H1 (cell line): ENCODE measurements at regions not wholly inside any gene's neighbourhood (a gene's known extent, or its start where the extent isn't known, plus 50 kb on each side); places are given as distances from the start of the nearest gene placed in this dataset.

Experiments
- CTCF ChIA-PET: fragments of 300-600 bp; sonication (Branson Sonifier 250); formaldehyde crosslinking; loops from one replicate; lab custom pipeline; 2021; ENCODE audit not compliant: partially characterized antibody; lab: Charles Lee
- POLR2A ChIA-PET: fragments of 300-600 bp; sonication (Branson Sonifier 250); formaldehyde crosslinking; loops from one replicate; lab custom pipeline; 2021; ENCODE audit warnings: inconsistent platforms; ENCODE audit not compliant: partially characterized antibody; lab: Charles Lee
- DNase-seq, 2 experiments: peaks; one replicate each; pipeline versions ENCODE4 v3.0.0 to v3.0.0-alpha.2; 2010 to 2022; ENCODE audit warnings: low spot score in 2 of 2, low read depth in 1 of 2, mixed read lengths in 1 of 2
- FAIRE-seq: peaks from 2 replicates; lab custom pipeline; 2011; peaks lifted over from hg19 to GRCh38; lab: Jason Lieb, UNC
- H2AFZ ChIP-seq: 2 replicates; pipeline ENCODE4 v1.8.1; 2012; ENCODE audit warnings: low read length, inconsistent platforms
- H2AK5ac ChIP-seq: 2 replicates; pipeline ENCODE4 v1.6.1; 2013; ENCODE audit warnings: low read depth, low read length
- H2BK120ac ChIP-seq: replicated peaks from 2 replicates; pipeline ENCODE3; 2013; ENCODE audit warnings: low read depth, low read length, inconsistent platforms
- H2BK12ac ChIP-seq: 2 replicates; pipeline ENCODE4 v1.6.1; 2013; ENCODE audit warnings: low read depth, low read length
- H2BK15ac ChIP-seq: 2 replicates; pipeline ENCODE4 v1.6.1; 2013; ENCODE audit warnings: low read length
- H2BK20ac ChIP-seq: 2 replicates; pipeline ENCODE4 v1.6.1; 2013; ENCODE audit warnings: low read length
- H2BK5ac ChIP-seq: 2 replicates; pipeline ENCODE4 v1.6.1; 2013; ENCODE audit warnings: low read depth, low read length
- H3K14ac ChIP-seq: 2 replicates; pipeline ENCODE4 v1.6.1; 2013; ENCODE audit warnings: inconsistent platforms; ENCODE audit not compliant: insufficient read length
- H3K18ac ChIP-seq: 2 replicates; pipeline ENCODE4 v1.6.1; 2013; ENCODE audit warnings: low read length; ENCODE audit errors: extremely low read depth
- H3K23ac ChIP-seq: 2 replicates; pipeline ENCODE4 v1.6.1; 2013; ENCODE audit warnings: inconsistent platforms; ENCODE audit not compliant: insufficient read length
- H3K23me2 ChIP-seq: 2 replicates; pipeline ENCODE4 v1.6.1; 2013; ENCODE audit warnings: low read depth, low read length
- H3K27ac ChIP-seq: 2 replicates; pipeline ENCODE4 v1.6.1; 2011; ENCODE audit warnings: low read depth, low read length, inconsistent platforms
- H3K27me3 ChIP-seq, 4 experiments: replicated peaks in 1 of 4; 1 replicate in 1 of 4; 2 replicates in 3 of 4; pipeline versions ENCODE4 v1.6.1 to v1.8.1; 2011 to 2013; ENCODE audit warnings: low read length in 3 of 4, mild to moderate bottlenecking in 3 of 4, inconsistent platforms in 2 of 4, mixed read lengths in 2 of 4, moderate library complexity in 1 of 4; ENCODE audit not compliant: control insufficient read depth in 3 of 4, insufficient read depth in 3 of 4; ENCODE audit errors: extremely low read depth in 1 of 4
- H3K36me3 ChIP-seq, 4 experiments: 2 replicates each; pipeline versions ENCODE4 v1.6.1 to v1.8.1; 2011 to 2013; ENCODE audit warnings: mild to moderate bottlenecking in 4 of 4, low read length in 3 of 4, moderate library complexity in 2 of 4, control low read depth in 1 of 4, inconsistent platforms in 1 of 4; ENCODE audit not compliant: insufficient read depth in 4 of 4, control insufficient read depth in 2 of 4
- H3K4ac ChIP-seq: replicated peaks from 2 replicates; pipeline ENCODE3; 2013; ENCODE audit warnings: low read length, low read depth, mixed read lengths, inconsistent platforms; ENCODE audit not compliant: insufficient read length
- H3K4me1 ChIP-seq, 4 experiments: replicated peaks in 1 of 4; 1 replicate in 1 of 4; 2 replicates in 3 of 4; pipeline versions ENCODE4 v1.6.1 to v1.8.1; 2011 to 2013; ENCODE audit warnings: low read length in 3 of 4, inconsistent platforms in 2 of 4, mixed read lengths in 1 of 4; ENCODE audit not compliant: insufficient read depth in 4 of 4, control insufficient read depth in 3 of 4
- H3K4me2 ChIP-seq, 2 experiments: 2 replicates each; pipeline versions ENCODE4 v1.6.1 to v1.8.1; 2011 to 2013; ENCODE audit warnings: low read depth in 2 of 2, low read length in 2 of 2, control low read depth in 1 of 2, inconsistent platforms in 1 of 2, mild to moderate bottlenecking in 1 of 2; ENCODE audit not compliant: insufficient read depth in 1 of 2
- H3K4me3 ChIP-seq, 4 experiments: fragments of 200-600, 300-600 bp in 1 of 4; sonication (generic), shearing (Covaris generic), sonication (Bioruptor Twin) in 1 of 4; 2 replicates each; pipeline versions ENCODE4 v1.5.1 to v1.8.1; 2011 to 2016; ENCODE audit warnings: low read length in 4 of 4, low read depth in 3 of 4, control low read depth in 2 of 4, inconsistent platforms in 2 of 4, mild to moderate bottlenecking in 2 of 4, mixed read lengths in 1 of 4, moderate library complexity in 1 of 4; ENCODE audit not compliant: insufficient read depth in 2 of 4; ENCODE audit errors: extremely low read depth in 1 of 4
- H3K56ac ChIP-seq: replicated peaks from 2 replicates; pipeline ENCODE3; 2013; ENCODE audit warnings: low read depth, mild to moderate bottlenecking, mixed read lengths, low read length, inconsistent platforms; ENCODE audit not compliant: insufficient read length
- H3K79me1 ChIP-seq: 2 replicates; pipeline ENCODE4 v1.6.1; 2013; ENCODE audit warnings: low read depth, low read length, control low read depth
- H3K79me2 ChIP-seq, 2 experiments: 2 replicates each; pipeline versions ENCODE4 v1.6.1 to v1.8.1; 2012 to 2013; ENCODE audit warnings: low read length in 2 of 2, mild to moderate bottlenecking in 2 of 2, inconsistent platforms in 1 of 2; ENCODE audit not compliant: insufficient read depth in 2 of 2, control insufficient read depth in 1 of 2
- H3K9ac ChIP-seq, 4 experiments: replicated peaks in 1 of 4; 1 replicate in 1 of 4; 2 replicates in 3 of 4; pipeline versions ENCODE4 v1.6.1 to v1.8.1; 2011 to 2013; ENCODE audit warnings: low read depth in 3 of 4, low read length in 3 of 4, control low read depth in 2 of 4, mild to moderate bottlenecking in 2 of 4, moderate library complexity in 2 of 4, inconsistent platforms in 1 of 4; ENCODE audit errors: extremely low read depth in 1 of 4
- H3K9me3 ChIP-seq, 2 experiments: 2 replicates each; pipeline versions ENCODE4 v1.6.1 to v1.8.1; 2012 to 2013; ENCODE audit warnings: mild to moderate bottlenecking in 2 of 2, moderate library complexity in 2 of 2, control low read depth in 1 of 2, inconsistent platforms in 1 of 2, low read depth in 1 of 2, low read length in 1 of 2, mixed read lengths in 1 of 2; ENCODE audit not compliant: insufficient read depth in 2 of 2
- H4K20me1 ChIP-seq, 2 experiments: replicated peaks in 1 of 2; 2 replicates each; pipeline versions ENCODE3 to v1.8.1; 2011 to 2013; ENCODE audit warnings: inconsistent platforms in 2 of 2, low read length in 2 of 2, mild to moderate bottlenecking in 1 of 2; ENCODE audit not compliant: insufficient read depth in 2 of 2, control insufficient read depth in 1 of 2
- H4K5ac ChIP-seq: 2 replicates; pipeline ENCODE4 v1.6.1; 2013; ENCODE audit warnings: low read length, low read depth, mixed read lengths, inconsistent platforms; ENCODE audit not compliant: insufficient read length
- H4K8ac ChIP-seq: 2 replicates; pipeline ENCODE4 v1.8.0; 2013; ENCODE audit warnings: mild to moderate bottlenecking, moderate library complexity, low read length, inconsistent platforms; ENCODE audit not compliant: insufficient read depth; ENCODE audit errors: extremely low read depth
- H4K91ac ChIP-seq: replicated peaks from 2 replicates; pipeline ENCODE3; 2013; ENCODE audit warnings: low read length, mixed read lengths, inconsistent platforms; ENCODE audit not compliant: insufficient read length
- CBX8 ChIP-seq: fragments of 300-800, 300-1000 bp; sonication (generic); IDR thresholded peaks from 2 replicates; pipeline ENCODE4 v1.7.1; 2016; ENCODE audit warnings: low read depth, low read length, borderline replicate concordance
- CHD1 ChIP-seq: IDR thresholded peaks from 2 replicates; pipeline ENCODE4 v1.6.1; 2012; ENCODE audit warnings: low read depth, low read length, improper control_type of control experiment
- JUND ChIP-seq: IDR thresholded peaks from 2 replicates; pipeline ENCODE4 v1.6.1; 2011; ENCODE audit warnings: mild to moderate bottlenecking, improper control_type of control experiment, low read length
- RFX5 ChIP-seq: IDR thresholded peaks from 2 replicates; pipeline ENCODE4 v1.6.1; 2011; ENCODE audit warnings: low read depth, low read length, improper control_type of control experiment, borderline replicate concordance
- SIX5 ChIP-seq: IDR thresholded peaks from 2 replicates; pipeline ENCODE4 v1.6.1; 2011; ENCODE audit warnings: mild to moderate bottlenecking, low read depth, low read length
- SRF ChIP-seq: IDR thresholded peaks from 2 replicates; pipeline ENCODE4 v1.6.1; 2011; ENCODE audit warnings: mild to moderate bottlenecking, low read depth, low read length, moderate library complexity
- TAF1 ChIP-seq: IDR thresholded peaks from 2 replicates; pipeline ENCODE4 v1.6.1; 2011; ENCODE audit warnings: mild to moderate bottlenecking, low read depth, low read length
- WGBS, 2 experiments: shearing (Covaris generic) in 1 of 2; methylation state at CpG; one replicate each; pipeline versions ENCODE4 v1.1.6 to v1.1.7; 2013 to 2015; ENCODE audit warnings: low lambda C conversion rate in 2 of 2, mixed read lengths in 2 of 2, inconsistent platforms in 1 of 2, low coverage in 1 of 2, missing lambda C conversion rate in 1 of 2; ENCODE audit not compliant: insufficient replicate concordance in 2 of 2, insufficient coverage in 1 of 2, insufficient read length in 1 of 2; ENCODE audit errors: extremely low coverage in 1 of 2, missing lambda C conversion rate in 1 of 2; 5-methylcytosine and 5-hydroxymethylcytosine counted together

DNA sequence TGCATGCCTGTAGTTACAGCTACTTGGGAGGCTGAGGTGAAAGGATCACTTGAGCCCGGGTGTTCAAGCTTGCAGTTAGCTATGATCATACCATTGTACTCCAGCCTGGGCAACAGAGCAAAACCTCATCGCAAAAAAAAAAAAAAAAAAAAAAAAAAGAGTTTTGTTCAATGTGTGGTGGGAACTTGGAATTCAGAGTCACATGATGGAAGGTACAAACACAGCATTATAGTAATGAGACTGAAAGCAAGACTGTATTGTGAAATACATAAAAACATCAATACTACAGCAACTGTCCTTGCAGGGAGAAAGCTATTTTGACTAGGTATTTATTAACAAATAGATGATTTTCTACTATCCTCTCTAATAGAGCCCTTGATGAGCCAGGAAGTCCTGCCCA, 393.2 kb downstream of the DLEU7 start:
- Histone ChIP-seq H4K5ac (no peak overlapping the region), H2BK15ac (no peak overlapping the region), H2BK5ac (no peak overlapping the region), H3K23ac (no peak overlapping the region), H3K9me3 (no peaks in the 10 kb centered on the region), H3K23me2 (no peaks in the 10 kb centered on the region), H3K18ac (no peak overlapping the region), H2AK5ac (no peak overlapping the region), H2BK20ac (no peak overlapping the region), H4K91ac (no peak overlapping the region), H3K4ac (no peak overlapping the region), H4K20me1 (no peaks in the 10 kb centered on the region), H2AFZ (no peak overlapping the region), H3K27me3 (no peaks in the 10 kb centered on the region), H3K4me3 (no peak overlapping the region), H4K8ac (no peak overlapping the region), H3K27ac (no peak overlapping the region), H3K79me1 (no peaks in the 10 kb centered on the region), H3K4me1 (peaks cover 6 to 22% (median 12%) of the 10 kb centered on the region in 4 experiments; a peak in 5 of 7 replicates), H3K56ac (no peak overlapping the region), H2BK12ac (no peak overlapping the region), H2BK120ac (no peak overlapping the region), H3K79me2 (no peaks in the 10 kb centered on the region), H3K9ac (no peak overlapping the region), H3K14ac (no peak overlapping the region), H3K36me3 (no peaks in the 10 kb centered on the region), H3K4me2 (no peak overlapping the region)
- ChIA-PET CTCF (interaction anchor here (0.6 to 1.1 kb wide), 3 partner anchors 12 to 351 kb away, joined by 3 read pairs; no protein-coding TSS in a partner anchor), POLR2A (interaction anchor here (0.6 kb wide), 1 partner anchor 248 kb away, joined by 3 read pairs; no protein-coding TSS in a partner anchor)
- FAIRE-seq (no peak), DNase-seq (no peak)
- 89% methylated on average over 1 of the region's 2 CpGs; no CpG with 5 or more reads in 1 of the 2 experiments for WGBS, 2 experiments
- TF ChIP-seq CHD1 (no peak), CBX8 (no peak), SIX5 (no peak), RFX5 (no peak), JUND (no peak), TAF1 (no peak), SRF (no peak)
